RWPE2 (cell line): ENCODE measurements at regions not wholly inside any gene's neighbourhood (a gene's known extent, or its start where the extent isn't known, plus 50 kb on each side); places are given as distances from the start of the nearest gene placed in this dataset.
"Not testable (repeated sequence)": the region's sequence is repeated elsewhere in the genome, so short reads cannot be mapped to it uniquely, and the experiment has no call there.

ENCODE experiments used
- ATAC-seq: fragments of 200-7000 bp; cut with Tn5 transposase; 3 replicates; pipeline ENCODE4 v1.9.1; 2021; ENCODE audit warnings: low read depth
- DNase-seq: peaks from one replicate; pipeline ENCODE4 v3.0.0-alpha.2; 2020; ENCODE audit warnings: low spot score
- H3K27ac ChIP-seq: fragments of 450-650 bp; 2 replicates; pipeline ENCODE4 v1.5.1; 2017; ENCODE audit warnings: mild to moderate bottlenecking; ENCODE audit not compliant: poor library complexity, severe bottlenecking
- H3K27me3 ChIP-seq: fragments of 250-450 bp; sonication (Bioruptor Pico); 2 replicates; pipeline ENCODE4 v1.5.1; 2021; ENCODE audit warnings: mild to moderate bottlenecking, moderate library complexity; ENCODE audit not compliant: insufficient read depth, poor library complexity, severe bottlenecking
- H3K36me3 ChIP-seq: fragments of 250-450 bp; sonication (Bioruptor Pico); 2 replicates; pipeline ENCODE4 v1.5.1; 2020; ENCODE audit warnings: low read depth, mild to moderate bottlenecking, moderate library complexity
- H3K4me1 ChIP-seq: fragments of 250-450 bp; sonication (Bioruptor Pico); 2 replicates; pipeline ENCODE4 v1.5.1; 2021; ENCODE audit warnings: mild to moderate bottlenecking, moderate library complexity; ENCODE audit not compliant: insufficient read depth, poor library complexity, severe bottlenecking
- H3K4me3 ChIP-seq: fragments of 250-450 bp; sonication (Bioruptor Pico); 2 replicates; pipeline ENCODE4 v1.5.1; 2021; ENCODE audit warnings: mild to moderate bottlenecking, moderate library complexity; ENCODE audit not compliant: severe bottlenecking
- H3K9me3 ChIP-seq: fragments of 250-450 bp; sonication (Bioruptor Pico); 2 replicates; pipeline ENCODE4 v1.5.1; 2021; ENCODE audit warnings: mild to moderate bottlenecking, moderate library complexity; ENCODE audit not compliant: severe bottlenecking
- CTCF ChIP-seq: fragments of 450-650 bp; IDR thresholded peaks from one replicate; pipeline ENCODE4 v1.5.1; 2017; ENCODE audit warnings: mild to moderate bottlenecking, moderate library complexity; ENCODE audit not compliant: poor library complexity, severe bottlenecking

- no peak for ATAC-seq
- TF ChIP-seq CTCF = no peak
Observed at GRCh38 chr3:65265942-65266590, 578.3 kb upstream of the ADAMTS9 start.

GRCh38 chr3:65265511-65265910 is 577.7 kb upstream of the ADAMTS9 start:
- Histone ChIP-seq H3K4me3 (no peak overlapping the region), H3K4me1 (no peaks in the 10 kb centered on the region), H3K9me3 (no peaks in the 10 kb centered on the region), H3K27me3 (no peaks in the 10 kb centered on the region), H3K36me3 (no peaks in the 10 kb centered on the region), H3K27ac (no peak overlapping the region)
- no peak for TF ChIP-seq CTCF
- ATAC-seq (no peak), DNase-seq (no peak)

More at GRCh38 chr3:65265942-65266590, 578.3 kb upstream of the ADAMTS9 start:
- H3K4me3 ChIP-seq = no peak overlapping the region
- no peak overlapping the region for H3K27ac ChIP-seq
- H3K27me3 ChIP-seq = no peaks in the 10 kb centered on the region
- H3K4me1 ChIP-seq = no peaks in the 10 kb centered on the region
- H3K36me3 ChIP-seq = no peaks in the 10 kb centered on the region
- DNase-seq = no peak
- no peaks in the 10 kb centered on the region for H3K9me3 ChIP-seq

- no peak overlapping the region for H3K4me3 ChIP-seq
- no peaks in the 10 kb centered on the region for H3K4me1 ChIP-seq
- no peaks in the 10 kb centered on the region for H3K36me3 ChIP-seq
- DNase-seq (no peak), ATAC-seq (no peak)
- H3K27me3 ChIP-seq = no peaks in the 10 kb centered on the region
- H3K27ac ChIP-seq = no peak overlapping the region
- no peak for TF ChIP-seq CTCF
- no peaks in the 10 kb centered on the region for H3K9me3 ChIP-seq
Observed at GRCh38 chr3:65262548-65262947, 574.7 kb upstream of the ADAMTS9 start.

- DNase-seq = no peak
- Histone ChIP-seq H3K36me3 (no peaks in the 10 kb centered on the region), H3K27me3 (no peaks in the 10 kb centered on the region), H3K27ac (no peak overlapping the region), H3K4me1 (no peaks in the 10 kb centered on the region), H3K4me3 (no peak overlapping the region), H3K9me3 (no peaks in the 10 kb centered on the region)
- no peak for TF ChIP-seq CTCF
- ATAC-seq = no peak
Observed at GRCh38 chr3:65259946-65260345, 572.1 kb upstream of the ADAMTS9 start.

GRCh38 chr3:65252914-65253313 is 565.1 kb upstream of the ADAMTS9 start:
- ATAC-seq, H3K27me3 ChIP-seq, H3K4me3 ChIP-seq: not testable (repeated sequence)

More at GRCh38 chr3:65252914-65253313, 565.1 kb upstream of the ADAMTS9 start:
- not testable (repeated sequence) for H3K36me3 ChIP-seq, H3K9me3 ChIP-seq, DNase-seq, H3K27ac ChIP-seq, H3K4me1 ChIP-seq
